Tibial nerve (tissue), 4 donors: ENCODE measurements at regions not wholly inside any gene's neighbourhood (a gene's known extent, or its start where the extent isn't known, plus 50 kb on each side); places are given as distances from the start of the nearest gene placed in this dataset.

Experiments
- DNase-seq, 2 donors: peaks; one replicate each; pipeline ENCODE4 v3.0.0-alpha.2; 2019; ENCODE audit warnings: low spot score in 2 of 2
- H3K27ac ChIP-seq, 4 donors: fragments of 200-600 bp; sonication (generic) in 3 of 4; one replicate each; pipeline ENCODE4 v1.5.1; 2017 to 2019; ENCODE audit warnings: mild to moderate bottlenecking in 1 of 4
- H3K27me3 ChIP-seq, 2 donors: fragments of 200-600 bp; sonication (generic) in 1 of 2; one replicate each; pipeline versions ENCODE4 v1.5.1 to v1.6.0; 2017 to 2019
- H3K36me3 ChIP-seq, 3 donors: fragments of 200-600 bp; sonication (generic); one replicate each; pipeline ENCODE4 v1.5.1; 2018 to 2019
- H3K4me1 ChIP-seq, 4 donors: fragments of 200-600 bp; sonication (generic) in 3 of 4; one replicate each; pipeline ENCODE4 v1.5.1; 2017 to 2019
- H3K4me3 ChIP-seq, 4 donors: fragments of 200-600 bp; sonication (generic) in 3 of 4; one replicate each; pipeline ENCODE4 v1.5.1; 2017 to 2019; ENCODE audit warnings: mild to moderate bottlenecking in 1 of 4, moderate library complexity in 1 of 4
- H3K9me3 ChIP-seq, 4 donors: fragments of 200-600 bp; sonication (generic) in 3 of 4; one replicate each; pipeline ENCODE4 v1.5.1; 2017 to 2019
- EP300 ChIP-seq, 2 donors: sonication (generic); formaldehyde crosslinking; IDR thresholded peaks; one replicate each; pipeline ENCODE4 v1.6.1; 2017; ENCODE audit warnings: antibody characterized with exemption in 2 of 2, mild to moderate bottlenecking in 1 of 2
- POLR2A ChIP-seq, 2 donors: fragments of 450-650 bp; IDR thresholded peaks; one replicate each; pipeline ENCODE4 v1.6.1; 2017; ENCODE audit warnings: antibody characterized with exemption in 2 of 2, mild to moderate bottlenecking in 2 of 2, moderate library complexity in 2 of 2
- WGBS, 2 donors: methylation state at CpG; one replicate each; pipeline ENCODE4 v1.1.5; 2018; 5-methylcytosine and 5-hydroxymethylcytosine counted together
- TF ChIP-seq, protein P1 (sequence below), 5 experiments: fragments of 200-600 bp in 3 of 5; fragments of 450-650 bp in 2 of 5; sonication (generic) in 3 of 5; IDR thresholded peaks; one replicate each; pipeline ENCODE4 v1.5.1; 2016 to 2019; ENCODE audit warnings: antibody characterized with exemption in 5 of 5, mild to moderate bottlenecking in 3 of 5, moderate library complexity in 2 of 5

- H3K36me3 ChIP-seq: no peaks in the 10 kb centered on the region
- TF ChIP-seq EP300 (IDR thresholded peaks at IDR 0.05) (no peak), POLR2A (IDR thresholded peaks at IDR 0.05) (no peak)
- TF ChIP-seq, protein P1, sequence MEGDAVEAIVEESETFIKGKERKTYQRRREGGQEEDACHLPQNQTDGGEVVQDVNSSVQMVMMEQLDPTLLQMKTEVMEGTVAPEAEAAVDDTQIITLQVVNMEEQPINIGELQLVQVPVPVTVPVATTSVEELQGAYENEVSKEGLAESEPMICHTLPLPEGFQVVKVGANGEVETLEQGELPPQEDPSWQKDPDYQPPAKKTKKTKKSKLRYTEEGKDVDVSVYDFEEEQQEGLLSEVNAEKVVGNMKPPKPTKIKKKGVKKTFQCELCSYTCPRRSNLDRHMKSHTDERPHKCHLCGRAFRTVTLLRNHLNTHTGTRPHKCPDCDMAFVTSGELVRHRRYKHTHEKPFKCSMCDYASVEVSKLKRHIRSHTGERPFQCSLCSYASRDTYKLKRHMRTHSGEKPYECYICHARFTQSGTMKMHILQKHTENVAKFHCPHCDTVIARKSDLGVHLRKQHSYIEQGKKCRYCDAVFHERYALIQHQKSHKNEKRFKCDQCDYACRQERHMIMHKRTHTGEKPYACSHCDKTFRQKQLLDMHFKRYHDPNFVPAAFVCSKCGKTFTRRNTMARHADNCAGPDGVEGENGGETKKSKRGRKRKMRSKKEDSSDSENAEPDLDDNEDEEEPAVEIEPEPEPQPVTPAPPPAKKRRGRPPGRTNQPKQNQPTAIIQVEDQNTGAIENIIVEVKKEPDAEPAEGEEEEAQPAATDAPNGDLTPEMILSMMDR (IDR thresholded peaks at IDR 0.05): no peak
- no peak overlapping the region for H3K4me3 ChIP-seq
- H3K27me3 ChIP-seq: no peaks in the 10 kb centered on the region
- no peak overlapping the region for H3K27ac ChIP-seq
- WGBS, 2 donors: 41 to 55% methylated on average over 3 of the region's 3 CpGs
- DNase-seq: no peak
- H3K4me1 ChIP-seq: peaks cover 0 to under 1% (median 0%) of the 10 kb centered on the region in 4 donors
- no peaks in the 10 kb centered on the region for H3K9me3 ChIP-seq
Observed at GRCh38 chr11:79508461-79508860, 67.6 kb upstream of the TENM4 start.

DNA sequence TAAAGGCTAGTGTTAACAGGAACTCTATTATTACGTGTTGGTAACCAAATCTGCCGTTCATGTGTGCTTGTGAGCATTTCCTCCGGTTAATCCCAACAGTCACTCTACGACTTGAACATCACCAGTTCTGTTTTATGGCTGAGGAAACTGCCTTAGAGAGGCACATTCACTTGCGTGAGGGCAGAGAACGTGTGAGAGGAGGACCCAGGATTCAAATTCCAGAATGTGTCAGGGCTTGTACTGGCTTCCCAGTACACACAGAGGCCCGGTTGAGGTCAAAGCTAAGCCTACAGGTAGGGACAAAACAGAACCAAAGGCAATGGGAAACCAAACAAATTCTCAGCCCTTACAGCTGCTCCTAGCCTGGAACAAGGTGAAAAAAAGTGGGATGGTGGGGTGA, 66.9 kb upstream of the TENM4 start:
- Histone ChIP-seq H3K4me1 (peaks cover 0 to 7% (median 0%) of the 10 kb centered on the region in 4 donors), H3K27ac (no peak overlapping the region), H3K4me3 (no peak overlapping the region), H3K36me3 (no peaks in the 10 kb centered on the region), H3K9me3 (no peaks in the 10 kb centered on the region), H3K27me3 (no peaks in the 10 kb centered on the region)
- TF ChIP-seq, protein P1 (IDR thresholded peaks at IDR 0.05): no peak
- TF ChIP-seq EP300 (IDR thresholded peaks at IDR 0.05) (no peak), POLR2A (IDR thresholded peaks at IDR 0.05) (no peak)
- WGBS, 2 donors: 67 to 76% methylated on average over 7 of the region's 7 CpGs
- no peak for DNase-seq

DNA sequence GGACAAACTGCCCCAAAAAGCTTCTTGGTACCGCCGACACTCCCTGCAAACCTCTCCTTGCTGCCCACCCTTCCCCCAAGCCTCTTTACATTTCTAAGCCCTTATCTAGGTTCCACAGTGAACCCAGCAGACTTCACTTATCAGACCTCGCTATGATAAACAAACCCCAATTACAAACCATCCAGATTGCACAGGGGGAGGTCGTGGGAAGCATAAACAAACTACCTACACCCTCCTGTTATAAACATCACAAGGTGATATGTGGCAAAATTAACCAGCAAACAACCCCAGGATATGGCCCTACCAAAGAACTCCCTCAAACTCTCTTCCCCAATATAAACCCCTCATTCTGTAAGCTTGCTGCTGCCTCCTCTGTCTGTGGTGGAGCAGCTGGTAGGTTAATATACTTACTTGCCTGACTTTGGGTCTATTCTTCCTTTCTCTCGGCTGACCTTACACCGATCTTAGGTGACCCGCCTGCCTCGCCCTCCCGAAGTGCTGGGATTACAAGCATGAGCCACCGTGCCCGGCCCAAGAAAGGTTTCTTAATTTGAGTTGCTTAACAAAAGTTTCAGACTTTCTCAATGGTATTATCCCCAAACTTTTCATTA, 66.0 kb upstream of the TENM4 start:
- Histone ChIP-seq H3K4me3 (no peak overlapping the region), H3K4me1 (peaks cover 0 to 7% (median 0%) of the 10 kb centered on the region in 4 donors), H3K36me3 (no peaks in the 10 kb centered on the region), H3K9me3 (no peaks in the 10 kb centered on the region), H3K27ac (no peak overlapping the region), H3K27me3 (no peaks in the 10 kb centered on the region)
- WGBS, 2 donors: 65 to 71% methylated on average over 11 of the region's 11 CpGs
- no peak for DNase-seq
- TF ChIP-seq POLR2A (IDR thresholded peaks at IDR 0.05): no peak
- TF ChIP-seq EP300 (IDR thresholded peaks at IDR 0.05): no peak
- TF ChIP-seq, protein P1 (IDR thresholded peaks at IDR 0.05): no peak

DNA sequence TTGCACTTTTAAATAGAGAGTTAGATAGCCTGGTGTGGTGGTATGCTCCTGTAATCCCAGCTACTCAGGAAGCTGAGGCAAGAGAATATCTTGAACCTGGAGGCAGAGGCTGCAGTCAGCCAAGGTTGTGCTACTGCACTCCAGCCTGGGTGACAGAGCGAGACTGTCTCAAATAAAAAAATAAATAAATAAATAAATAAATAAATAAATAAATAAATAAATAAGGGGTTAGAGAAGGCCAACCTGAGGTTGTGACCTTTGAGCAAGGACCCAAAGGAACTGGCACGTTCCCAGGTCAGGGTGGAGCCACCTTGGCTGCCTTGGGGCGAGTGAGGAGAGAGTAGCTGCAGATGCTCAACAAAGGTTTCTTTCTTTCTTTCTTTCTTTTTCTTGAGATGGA, 65.3 kb upstream of the TENM4 start:
- whole genome bisulfite sequencing, 2 donors: 60 to 61% methylated on average over 3 of the region's 3 CpGs
- H3K27ac ChIP-seq: no peak overlapping the region

GRCh38 chr11:79503028-79503427, 62.2 kb upstream of the TENM4 start:
- H3K36me3 ChIP-seq: no peaks in the 10 kb centered on the region
- H3K27me3 ChIP-seq: no peaks in the 10 kb centered on the region
- no peak overlapping the region for H3K4me3 ChIP-seq
- 18 to 48% methylated on average over 6 of the region's 6 CpGs for WGBS, 2 donors
- TF ChIP-seq POLR2A (IDR thresholded peaks at IDR 0.05) (no peak), EP300 (IDR thresholded peaks at IDR 0.05) (no peak)
- DNase-seq: no peak
- no peak overlapping the region for H3K27ac ChIP-seq
- no peaks in the 10 kb centered on the region for H3K9me3 ChIP-seq
- peaks cover 0 to 7% (median 0%) of the 10 kb centered on the region in 4 donors for H3K4me1 ChIP-seq

More for the DNA sequence above, 65.3 kb upstream of the TENM4 start:
- no peak for DNase-seq
- Histone ChIP-seq H3K36me3 (no peaks in the 10 kb centered on the region), H3K27me3 (no peaks in the 10 kb centered on the region), H3K4me1 (peaks cover 0 to 7% (median 0%) of the 10 kb centered on the region in 4 donors), H3K4me3 (no peak overlapping the region), H3K9me3 (no peaks in the 10 kb centered on the region)
- TF ChIP-seq EP300 (IDR thresholded peaks at IDR 0.05) (no peak), POLR2A (IDR thresholded peaks at IDR 0.05) (no peak)
- TF ChIP-seq, protein P1 (IDR thresholded peaks at IDR 0.05): no peak
